ENCODE measurements at regions not wholly inside any gene's neighbourhood (a gene's known extent, or its start where the extent isn't known, plus 50 kb on each side); places are given as distances from the start of the nearest gene placed in this dataset.
A peak's percentile ranks its signal among the peaks of the same experiment; 100 is the strongest.

DNA sequence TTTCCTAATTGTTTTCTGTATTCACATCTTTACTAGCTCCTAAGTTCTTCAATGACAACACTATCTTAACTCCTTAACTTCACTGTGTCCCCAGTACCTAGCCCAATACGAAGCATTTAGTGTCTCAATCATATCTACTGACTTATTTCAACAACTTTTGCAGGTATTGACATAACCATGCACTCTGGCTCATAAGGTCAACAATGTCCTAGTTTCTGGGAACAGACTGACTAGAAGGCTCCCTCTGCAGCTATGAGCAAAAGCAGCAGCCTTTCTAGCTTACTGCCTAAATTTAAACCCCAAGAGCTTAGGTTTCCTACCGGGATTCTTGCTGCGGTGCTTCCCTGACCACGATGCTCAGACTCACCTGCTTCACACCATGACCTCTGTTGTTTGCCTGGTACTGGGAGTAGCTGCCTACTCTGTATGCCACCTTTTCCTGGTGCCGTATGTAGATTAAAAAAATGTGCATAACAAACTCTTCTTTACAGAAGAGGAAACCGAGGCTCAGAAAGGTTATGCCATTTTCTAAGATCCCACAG lies 767.7 kb downstream of the TUSC7 start:
- no peak for DNase-seq (ENCODE audit: low spot score)
- TF ChIP-seq, protein P1, sequence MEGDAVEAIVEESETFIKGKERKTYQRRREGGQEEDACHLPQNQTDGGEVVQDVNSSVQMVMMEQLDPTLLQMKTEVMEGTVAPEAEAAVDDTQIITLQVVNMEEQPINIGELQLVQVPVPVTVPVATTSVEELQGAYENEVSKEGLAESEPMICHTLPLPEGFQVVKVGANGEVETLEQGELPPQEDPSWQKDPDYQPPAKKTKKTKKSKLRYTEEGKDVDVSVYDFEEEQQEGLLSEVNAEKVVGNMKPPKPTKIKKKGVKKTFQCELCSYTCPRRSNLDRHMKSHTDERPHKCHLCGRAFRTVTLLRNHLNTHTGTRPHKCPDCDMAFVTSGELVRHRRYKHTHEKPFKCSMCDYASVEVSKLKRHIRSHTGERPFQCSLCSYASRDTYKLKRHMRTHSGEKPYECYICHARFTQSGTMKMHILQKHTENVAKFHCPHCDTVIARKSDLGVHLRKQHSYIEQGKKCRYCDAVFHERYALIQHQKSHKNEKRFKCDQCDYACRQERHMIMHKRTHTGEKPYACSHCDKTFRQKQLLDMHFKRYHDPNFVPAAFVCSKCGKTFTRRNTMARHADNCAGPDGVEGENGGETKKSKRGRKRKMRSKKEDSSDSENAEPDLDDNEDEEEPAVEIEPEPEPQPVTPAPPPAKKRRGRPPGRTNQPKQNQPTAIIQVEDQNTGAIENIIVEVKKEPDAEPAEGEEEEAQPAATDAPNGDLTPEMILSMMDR (IDR thresholded peaks at IDR 0.05; ENCODE audit: extremely low read depth, missing control alignments) = no peak

DNA sequence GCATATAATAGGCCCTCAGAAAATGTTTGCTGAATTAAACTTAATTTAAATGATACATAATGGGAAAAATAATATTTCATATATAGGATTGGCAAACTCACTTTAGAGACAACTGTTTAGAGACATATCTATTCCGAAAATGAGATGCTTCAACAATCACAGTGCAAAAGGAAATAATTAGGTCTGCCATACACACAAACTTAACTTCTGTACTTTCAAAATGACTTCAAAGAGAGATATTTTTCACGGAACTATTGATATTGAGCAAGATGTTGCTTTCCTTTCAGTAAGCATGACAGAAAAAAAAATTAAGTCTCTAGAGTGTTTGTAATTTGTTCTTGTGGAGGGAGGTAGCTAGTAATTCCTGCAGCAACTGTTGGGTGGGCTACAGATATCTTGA lies 769.5 kb downstream of the TUSC7 start:
- TF ChIP-seq, protein P1 (IDR thresholded peaks at IDR 0.05; ENCODE audit: extremely low read depth, missing control alignments) = no peak
- peak; percentile 2 for DNase-seq (ENCODE audit: low spot score)

DNA sequence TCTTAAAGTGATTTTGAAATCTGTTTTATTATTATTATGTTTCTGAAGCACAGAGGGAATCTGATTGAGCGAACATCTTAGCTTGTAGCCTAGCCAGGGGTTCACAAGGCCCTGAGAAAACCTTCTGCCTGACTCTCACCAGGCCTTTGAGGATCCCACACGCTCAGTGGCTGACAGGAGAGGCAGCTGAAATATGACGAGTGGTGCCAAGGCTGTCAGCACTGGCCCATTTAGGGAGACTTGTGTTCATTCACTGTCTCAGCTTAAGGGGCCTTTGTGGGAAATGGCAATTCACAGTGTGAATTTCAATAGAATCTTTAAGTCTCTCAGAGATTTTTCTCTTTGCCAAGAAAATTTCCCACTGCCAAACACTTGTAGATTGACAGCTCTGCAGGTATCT lies 770.9 kb downstream of the TUSC7 start:
- DNase-seq (ENCODE audit: low spot score) = no peak
- TF ChIP-seq, protein P1 (IDR thresholded peaks at IDR 0.05; ENCODE audit: extremely low read depth, missing control alignments) = no peak

DNA sequence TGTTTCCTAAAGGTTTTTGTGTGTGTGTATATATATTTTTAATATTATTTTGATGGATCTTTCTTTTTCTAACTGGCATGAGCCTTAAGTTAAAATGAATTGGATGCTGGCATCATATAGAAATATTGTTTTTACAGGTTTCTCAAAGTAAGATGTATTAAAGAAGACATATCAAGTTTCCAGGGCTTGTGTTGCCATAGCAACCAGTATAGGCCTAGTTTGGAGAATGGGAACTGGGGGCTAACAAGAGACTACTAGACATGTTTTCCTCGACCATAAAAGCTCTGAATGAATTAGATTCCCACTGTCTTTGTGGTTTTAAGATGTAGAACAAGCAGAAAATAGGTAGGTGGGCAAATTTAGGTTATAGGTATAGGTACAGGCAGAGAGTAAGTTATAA lies 771.4 kb downstream of the TUSC7 start:
- TF ChIP-seq, protein P1 (IDR thresholded peaks at IDR 0.05; ENCODE audit: extremely low read depth, missing control alignments) = no peak
- no peak for DNase-seq (ENCODE audit: low spot score)

DNA sequence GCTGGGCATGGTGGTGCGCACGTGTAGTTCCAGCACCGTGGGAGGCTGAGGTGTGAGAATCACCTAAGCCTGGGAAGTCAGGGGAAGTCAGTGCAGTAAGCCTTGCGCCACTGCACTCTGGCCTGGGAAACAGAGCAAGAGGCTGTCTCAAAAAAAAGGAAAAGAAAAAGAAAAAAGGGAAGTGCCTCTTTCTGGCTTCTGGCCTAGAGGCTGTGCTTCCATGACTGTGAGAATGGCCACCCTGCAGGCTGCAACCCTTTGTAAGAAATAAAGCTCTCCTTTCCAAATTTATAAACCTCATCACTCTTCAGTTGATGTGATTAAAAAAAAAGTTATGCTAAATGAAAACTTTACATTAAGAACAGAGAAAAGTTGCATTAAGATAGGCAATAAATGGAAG lies 774.3 kb downstream of the TUSC7 start:
- TF ChIP-seq, protein P1 (IDR thresholded peaks at IDR 0.05; ENCODE audit: extremely low read depth, missing control alignments) = no peak
- DNase-seq (ENCODE audit: low spot score) = no peak

DNA sequence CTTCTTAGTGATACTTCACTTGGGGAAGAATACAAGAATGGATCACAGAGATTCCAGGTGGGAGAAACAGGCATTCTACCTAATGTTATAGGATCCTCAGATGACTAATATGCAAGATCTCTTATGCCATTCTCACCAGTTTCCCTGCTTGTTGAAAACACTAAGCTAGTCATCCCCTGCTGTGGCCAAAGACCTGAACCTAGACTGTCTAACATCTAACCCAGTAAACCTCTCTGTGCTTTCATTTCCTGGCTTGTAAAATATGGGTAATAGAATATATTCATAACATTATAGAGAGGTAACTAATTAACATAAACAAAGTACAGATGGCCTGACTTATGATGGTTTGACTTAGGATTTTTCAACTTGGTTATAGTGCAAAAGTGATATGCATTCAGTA lies 776.3 kb downstream of the TUSC7 start:
- no peak for DNase-seq (ENCODE audit: low spot score)
- TF ChIP-seq, protein P1 (IDR thresholded peaks at IDR 0.05; ENCODE audit: extremely low read depth, missing control alignments) = no peak

DNA sequence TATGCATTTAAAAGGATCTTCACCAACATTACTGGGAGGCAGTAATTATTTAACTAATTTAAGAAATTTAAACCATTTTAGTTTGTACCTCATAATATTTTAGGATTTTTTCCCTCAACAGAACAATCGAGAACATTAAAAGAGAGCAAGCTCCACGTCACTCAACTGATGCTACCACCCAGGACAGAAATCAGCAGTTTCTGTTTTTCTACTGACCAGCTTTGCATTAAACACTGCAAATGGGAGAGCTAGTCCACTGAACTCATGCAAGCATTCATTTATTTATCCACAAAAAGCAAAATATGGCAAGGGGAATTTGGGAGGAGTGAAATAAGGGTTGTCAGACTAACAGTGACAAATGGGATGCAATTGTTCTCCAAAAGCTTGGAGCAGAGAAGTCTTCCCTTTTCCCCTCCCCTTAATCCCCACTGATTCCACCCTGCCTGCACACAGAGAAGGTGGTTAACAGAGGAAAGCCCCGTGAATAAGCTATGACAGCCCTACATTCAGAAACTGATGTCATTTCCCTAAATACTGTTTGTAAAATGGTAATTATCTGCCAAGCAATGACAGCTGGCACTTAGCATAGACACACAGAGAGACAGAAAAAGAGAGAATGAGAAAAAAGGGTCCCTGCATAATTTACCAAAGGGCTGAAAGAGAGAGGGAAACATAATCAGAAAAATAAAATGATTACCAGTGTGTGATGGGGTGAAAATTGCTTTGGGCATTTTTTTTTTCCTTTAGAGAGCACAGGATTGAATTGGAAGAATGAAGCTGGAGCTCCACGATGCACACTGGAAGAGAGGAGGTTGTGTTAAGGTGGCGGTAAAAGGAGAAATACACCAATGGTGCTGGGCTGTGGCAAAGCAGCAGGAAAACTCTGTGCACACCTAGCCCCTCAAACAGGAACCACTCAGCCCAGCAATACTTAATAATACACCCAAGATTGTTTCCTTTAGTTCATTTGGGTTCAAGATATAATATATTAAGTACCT lies 777.4 kb downstream of the TUSC7 start:
- DNase-seq (ENCODE audit: low spot score) = peak; percentile 5
- TF ChIP-seq, protein P1 (IDR thresholded peaks at IDR 0.05; ENCODE audit: extremely low read depth, missing control alignments) = no peak

All from GM20000 (cell line).